Right lobe of liver (tissue), 4 donors: ENCODE measurements at regions not wholly inside any gene's neighbourhood (a gene's known extent, or its start where the extent isn't known, plus 50 kb on each side); places are given as distances from the start of the nearest gene placed in this dataset.

Experiments used
- POLR2A ChIP-seq: fragments of 450-650 bp; IDR thresholded peaks from one replicate; pipeline ENCODE4 v1.6.1; 2017; ENCODE audit warnings: antibody characterized with exemption, mild to moderate bottlenecking
- TF ChIP-seq, protein P1 (sequence below), 4 donors: fragments of 200-600 bp in 3 of 4; fragments of 450-650 bp in 1 of 4; IDR thresholded peaks; one replicate each; pipeline versions ENCODE4 v1.5.1 to v1.8.0; 2016 to 2022; ENCODE audit warnings: antibody characterized with exemption in 4 of 4, mild to moderate bottlenecking in 2 of 4
- donor health status: DM: no; HTN: no; CAD: no.
- donor health status: DM: no; HTN: no; CAD: no.
- donor health status: DM: no; HTN: yes; CAD: no.

DNA sequence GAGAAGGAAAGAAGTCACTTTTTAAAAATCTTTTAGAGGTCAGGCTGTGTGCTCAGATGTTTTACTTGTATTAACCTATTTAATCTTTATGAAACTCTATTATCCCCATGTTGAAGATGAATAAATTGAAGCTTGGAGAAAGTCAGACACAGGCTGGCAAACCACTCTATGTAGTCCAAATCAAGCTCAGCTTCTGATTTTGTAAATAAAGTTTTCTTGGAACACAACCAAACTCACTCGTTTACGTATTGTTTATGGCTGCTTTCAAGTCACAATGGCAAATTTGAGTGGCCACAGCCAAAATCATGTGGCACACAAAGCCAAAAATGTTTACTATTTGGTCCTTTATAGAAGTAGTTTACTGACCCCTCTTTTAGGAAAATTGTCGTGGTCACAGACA, 596.0 kb upstream of the CDH11 start:
- TF ChIP-seq, protein P1, sequence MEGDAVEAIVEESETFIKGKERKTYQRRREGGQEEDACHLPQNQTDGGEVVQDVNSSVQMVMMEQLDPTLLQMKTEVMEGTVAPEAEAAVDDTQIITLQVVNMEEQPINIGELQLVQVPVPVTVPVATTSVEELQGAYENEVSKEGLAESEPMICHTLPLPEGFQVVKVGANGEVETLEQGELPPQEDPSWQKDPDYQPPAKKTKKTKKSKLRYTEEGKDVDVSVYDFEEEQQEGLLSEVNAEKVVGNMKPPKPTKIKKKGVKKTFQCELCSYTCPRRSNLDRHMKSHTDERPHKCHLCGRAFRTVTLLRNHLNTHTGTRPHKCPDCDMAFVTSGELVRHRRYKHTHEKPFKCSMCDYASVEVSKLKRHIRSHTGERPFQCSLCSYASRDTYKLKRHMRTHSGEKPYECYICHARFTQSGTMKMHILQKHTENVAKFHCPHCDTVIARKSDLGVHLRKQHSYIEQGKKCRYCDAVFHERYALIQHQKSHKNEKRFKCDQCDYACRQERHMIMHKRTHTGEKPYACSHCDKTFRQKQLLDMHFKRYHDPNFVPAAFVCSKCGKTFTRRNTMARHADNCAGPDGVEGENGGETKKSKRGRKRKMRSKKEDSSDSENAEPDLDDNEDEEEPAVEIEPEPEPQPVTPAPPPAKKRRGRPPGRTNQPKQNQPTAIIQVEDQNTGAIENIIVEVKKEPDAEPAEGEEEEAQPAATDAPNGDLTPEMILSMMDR (IDR thresholded peaks at IDR 0.05), result no peak
- TF ChIP-seq POLR2A, result no peak
